HFFc6 (cell line): ENCODE measurements at regions not wholly inside any gene's neighbourhood (a gene's known extent, or its start where the extent isn't known, plus 50 kb on each side); places are given as distances from the start of the nearest gene placed in this dataset.

Experiments
- DNase-seq: peaks from one replicate; pipeline ENCODE4 v3.0.0-alpha.2; 2018
- H3K27ac Mint-ChIP-seq: 2 replicates; pipeline ENCODE4 v1.8.0; 2020; ENCODE audit warnings: mild to moderate bottlenecking, mixed read lengths
- H3K27me3 Mint-ChIP-seq: 2 replicates; pipeline ENCODE4 v1.8.0; 2021; ENCODE audit warnings: mild to moderate bottlenecking, moderate library complexity, mixed read lengths; ENCODE audit not compliant: insufficient read depth
- H3K36me3 Mint-ChIP-seq: 2 replicates; pipeline ENCODE4 v1.8.0; 2021; ENCODE audit warnings: low read depth, mixed read lengths
- H3K4me1 Mint-ChIP-seq: 2 replicates; pipeline ENCODE4 v1.8.0; 2020; ENCODE audit warnings: low read depth, mixed read lengths
- H3K4me3 Mint-ChIP-seq: 2 replicates; pipeline ENCODE4 v1.8.0; 2020; ENCODE audit warnings: mild to moderate bottlenecking, moderate library complexity, mixed read lengths
- H3K9me3 Mint-ChIP-seq: 2 replicates; pipeline ENCODE4 v1.8.0; 2020; ENCODE audit warnings: mild to moderate bottlenecking, mixed read lengths
- TF ChIP-seq, protein P1 (sequence below): fragments of 200-600 bp; sonication (generic); IDR thresholded peaks from 2 replicates; pipeline ENCODE4 v1.5.0; 2021; ENCODE audit warnings: antibody characterized with exemption, mild to moderate bottlenecking

DNA sequence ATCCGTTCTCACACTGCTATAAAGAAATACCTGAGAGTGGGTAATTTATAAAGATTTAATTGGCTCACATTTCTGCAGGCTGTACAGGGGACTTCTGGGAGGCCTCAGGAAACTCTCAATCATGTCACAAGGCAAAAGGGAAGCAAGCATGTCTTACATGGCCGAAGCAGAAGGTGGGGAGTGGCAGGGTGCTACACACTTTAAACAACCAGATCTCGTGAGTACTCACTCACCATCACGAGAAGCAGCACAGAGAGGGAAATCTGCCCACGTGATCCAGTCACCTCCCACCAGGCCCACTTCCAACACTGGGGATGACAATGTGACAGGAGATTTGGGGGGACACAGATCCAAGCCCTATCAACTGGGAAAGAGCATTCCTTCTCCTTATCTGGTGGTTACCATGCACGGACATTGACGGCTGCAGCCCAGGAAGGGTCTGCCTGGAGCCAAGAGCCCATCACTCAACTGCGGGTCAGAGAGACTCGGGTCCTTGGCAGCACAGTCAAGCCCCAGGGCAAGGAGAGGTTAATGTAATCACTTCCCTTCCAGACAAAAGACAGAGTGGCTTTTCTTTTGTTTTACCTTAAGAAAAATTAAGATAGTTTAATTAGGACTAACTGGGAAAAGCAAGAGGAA, 112.3 kb upstream of the CST7 start:
- no peak overlapping the region for H3K4me3 Mint-ChIP-seq
- H3K9me3 Mint-ChIP-seq, result no peaks in the 10 kb centered on the region
- no peak overlapping the region for H3K27ac Mint-ChIP-seq
- TF ChIP-seq, protein P1, sequence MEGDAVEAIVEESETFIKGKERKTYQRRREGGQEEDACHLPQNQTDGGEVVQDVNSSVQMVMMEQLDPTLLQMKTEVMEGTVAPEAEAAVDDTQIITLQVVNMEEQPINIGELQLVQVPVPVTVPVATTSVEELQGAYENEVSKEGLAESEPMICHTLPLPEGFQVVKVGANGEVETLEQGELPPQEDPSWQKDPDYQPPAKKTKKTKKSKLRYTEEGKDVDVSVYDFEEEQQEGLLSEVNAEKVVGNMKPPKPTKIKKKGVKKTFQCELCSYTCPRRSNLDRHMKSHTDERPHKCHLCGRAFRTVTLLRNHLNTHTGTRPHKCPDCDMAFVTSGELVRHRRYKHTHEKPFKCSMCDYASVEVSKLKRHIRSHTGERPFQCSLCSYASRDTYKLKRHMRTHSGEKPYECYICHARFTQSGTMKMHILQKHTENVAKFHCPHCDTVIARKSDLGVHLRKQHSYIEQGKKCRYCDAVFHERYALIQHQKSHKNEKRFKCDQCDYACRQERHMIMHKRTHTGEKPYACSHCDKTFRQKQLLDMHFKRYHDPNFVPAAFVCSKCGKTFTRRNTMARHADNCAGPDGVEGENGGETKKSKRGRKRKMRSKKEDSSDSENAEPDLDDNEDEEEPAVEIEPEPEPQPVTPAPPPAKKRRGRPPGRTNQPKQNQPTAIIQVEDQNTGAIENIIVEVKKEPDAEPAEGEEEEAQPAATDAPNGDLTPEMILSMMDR, result no peak
- H3K36me3 Mint-ChIP-seq, result no peaks in the 10 kb centered on the region
- no peak for DNase-seq
- peaks cover 3% of the 10 kb centered on the region; the same call in 1 of the 2 replicates for H3K27me3 Mint-ChIP-seq
- peaks cover 48% of the 10 kb centered on the region for H3K4me1 Mint-ChIP-seq

DNA sequence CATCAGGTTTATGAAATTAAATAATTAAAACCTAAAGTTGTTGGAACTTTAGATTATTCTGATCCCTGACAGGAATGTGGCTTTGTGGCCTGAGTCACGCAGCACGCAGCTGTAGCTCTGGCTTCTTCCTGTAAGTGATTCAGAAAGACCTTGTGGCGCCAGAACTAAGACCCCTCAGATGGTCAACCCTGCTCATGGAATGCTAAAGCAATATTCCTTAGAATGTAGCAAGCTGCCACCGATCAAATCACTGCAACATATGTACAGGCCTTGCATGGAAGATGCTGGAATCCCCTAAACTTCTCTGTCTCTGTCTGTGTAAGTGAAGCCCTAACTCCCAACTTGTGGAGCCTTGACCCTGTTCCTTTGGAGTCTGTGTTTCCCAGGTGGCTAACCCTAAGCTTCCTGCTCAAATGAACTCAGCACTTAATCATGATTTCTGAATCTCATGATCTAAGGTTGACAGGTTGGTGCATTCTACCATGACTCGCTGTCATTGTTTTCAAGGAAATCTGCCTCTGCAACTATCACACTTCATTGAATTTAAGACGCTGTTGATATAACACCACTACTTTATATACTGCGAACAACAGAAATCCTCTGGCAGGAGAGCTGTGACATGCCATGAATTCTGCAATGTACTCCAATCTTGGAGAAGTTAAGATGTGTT, 111.2 kb upstream of the CST7 start:
- H3K4me3 Mint-ChIP-seq, result peak overlapping the region; percentile 5; the same call in 1 of the 2 replicates
- DNase-seq, result peak; percentile 13
- no peaks in the 10 kb centered on the region for H3K36me3 Mint-ChIP-seq
- H3K27me3 Mint-ChIP-seq, result peaks cover 5% of the 10 kb centered on the region; the same call in 1 of the 2 replicates
- TF ChIP-seq, protein P1, result no peak
- peaks cover 59% of the 10 kb centered on the region for H3K4me1 Mint-ChIP-seq
- no peaks in the 10 kb centered on the region for H3K9me3 Mint-ChIP-seq
- H3K27ac Mint-ChIP-seq, result peak overlapping the region; percentile 72

DNA sequence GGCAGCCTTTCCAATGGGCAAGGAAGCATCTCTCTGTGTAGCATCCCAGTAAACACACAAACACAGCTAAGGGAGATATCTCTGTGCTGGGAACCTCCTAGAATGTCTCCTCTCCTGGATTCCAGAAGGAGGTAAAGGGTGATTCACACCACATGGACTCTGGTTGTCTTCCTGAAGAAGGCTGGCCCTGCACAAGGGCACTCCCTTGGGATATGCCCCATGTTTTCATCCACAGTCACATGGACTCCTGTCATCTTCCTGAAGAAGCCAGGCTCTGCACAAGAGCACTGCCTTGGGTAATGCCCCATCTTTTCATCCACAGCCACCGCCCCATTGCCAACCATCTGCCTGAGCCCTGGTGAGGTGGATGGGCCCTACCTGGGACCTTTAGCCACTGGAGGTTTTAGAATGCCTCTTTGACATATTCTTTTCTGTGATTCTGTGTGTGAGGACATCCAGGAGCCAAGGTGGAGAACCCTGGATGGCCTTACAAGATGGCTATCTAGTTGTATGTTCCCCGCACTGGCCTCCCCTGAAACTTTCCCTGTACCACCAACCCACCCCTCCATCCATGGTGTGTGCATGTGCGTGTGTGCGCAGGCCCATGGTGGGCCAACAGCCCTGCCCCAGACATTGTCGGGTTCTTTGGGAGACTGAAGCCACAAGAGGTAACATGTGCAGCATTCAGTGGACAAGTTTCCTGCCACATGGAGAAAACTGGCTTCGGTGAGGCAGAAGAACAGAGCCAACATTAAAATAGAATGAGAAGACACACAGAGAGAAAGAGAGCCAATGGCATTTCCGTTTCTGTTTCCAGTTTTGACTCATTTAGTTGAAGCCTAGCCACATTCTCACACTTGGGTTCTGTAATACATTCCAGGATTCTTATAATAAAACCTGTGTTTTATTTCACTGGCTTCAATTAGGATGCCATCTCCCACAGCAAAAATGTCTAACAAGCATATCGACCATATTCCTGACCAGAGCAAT, 110.2 kb upstream of the CST7 start:
- Mint-ChIP-seq H3K4me3 (peak overlapping the region; percentile 6; the same call in 1 of the 2 replicates), H3K36me3 (no peaks in the 10 kb centered on the region), H3K9me3 (no peaks in the 10 kb centered on the region), H3K27ac (peak overlapping the region; percentile 72), H3K27me3 (peaks cover 5% of the 10 kb centered on the region; the same call in 1 of the 2 replicates), H3K4me1 (peaks cover 65% of the 10 kb centered on the region)
- DNase-seq, result peak; percentile 35
- TF ChIP-seq, protein P1, result no peak

DNA sequence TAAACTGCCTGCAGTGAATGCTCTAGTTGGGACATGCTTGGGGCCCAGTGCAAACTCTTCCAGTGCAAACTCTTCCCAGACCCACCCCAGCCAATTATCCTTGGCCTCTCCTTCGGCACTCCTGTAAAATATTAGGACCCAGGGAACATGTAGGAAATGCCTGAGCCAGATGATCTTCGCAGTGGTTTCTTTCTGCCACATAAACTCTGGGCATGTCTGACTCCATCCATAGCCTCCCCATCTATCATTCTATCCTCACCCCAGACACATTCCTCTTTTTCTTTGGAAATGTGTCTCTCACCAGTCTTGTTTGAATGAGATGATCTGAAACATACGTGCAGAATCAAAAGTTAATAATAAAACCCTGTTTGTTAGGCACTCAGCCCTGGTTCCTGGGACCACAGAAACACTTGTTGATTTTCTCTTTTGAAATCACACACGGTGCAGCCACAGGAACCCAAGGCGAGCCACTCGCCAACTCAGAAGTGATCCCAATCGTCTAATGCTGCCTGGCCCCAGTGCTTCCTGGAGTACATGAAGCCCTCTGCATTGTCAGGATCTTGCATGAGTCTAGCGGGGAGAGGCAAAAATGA, 108.9 kb upstream of the CST7 start:
- peak overlapping the region; percentile 9; the same call in 1 of the 2 replicates for H3K4me3 Mint-ChIP-seq
- H3K36me3 Mint-ChIP-seq, result no peaks in the 10 kb centered on the region
- DNase-seq, result no peak
- peaks cover 9% of the 10 kb centered on the region for H3K27me3 Mint-ChIP-seq
- TF ChIP-seq, protein P1, result no peak
- peak overlapping the region; percentile 32; the same call in 1 of the 2 replicates for H3K27ac Mint-ChIP-seq
- H3K9me3 Mint-ChIP-seq, result no peaks in the 10 kb centered on the region
- H3K4me1 Mint-ChIP-seq, result peaks cover 65% of the 10 kb centered on the region
